ENCODE measurements at regions not wholly inside any gene's neighbourhood (a gene's known extent, or its start where the extent isn't known, plus 50 kb on each side); places are given as distances from the start of the nearest gene placed in this dataset.
"Not testable (repeated sequence)": the region's sequence is repeated elsewhere in the genome, so short reads cannot be mapped to it uniquely, and the experiment has no call there.

GRCh38 chr7:85802211-85802610, 615.4 kb upstream of the SEMA3D start:
- DNase-seq = no peak

GRCh38 chr7:85796956-85797355, 610.1 kb upstream of the SEMA3D start:
- no peak for DNase-seq

GRCh38 chr7:85791098-85791497, 604.2 kb upstream of the SEMA3D start:
- not testable (repeated sequence) for DNase-seq

- DNase-seq = no peak
Measured at GRCh38 chr7:85781606-85782005, 594.8 kb upstream of the SEMA3D start.

- no peak for DNase-seq
Measured at GRCh38 chr7:85776691-85777345, 590.0 kb upstream of the SEMA3D start.

- DNase-seq = no peak
Measured at GRCh38 chr7:85775431-85775830, 588.6 kb upstream of the SEMA3D start.

- DNase-seq = no peak
Measured at GRCh38 chr7:85774986-85775385, 588.1 kb upstream of the SEMA3D start.

- no peak for DNase-seq
Measured at GRCh38 chr7:85773116-85773728, 586.4 kb upstream of the SEMA3D start.

- no peak for DNase-seq
Measured at GRCh38 chr7:85771516-85771915, 584.7 kb upstream of the SEMA3D start.

GRCh38 chr7:85770332-85770731, 583.5 kb upstream of the SEMA3D start:
- no peak for DNase-seq

- no peak for DNase-seq
Measured at GRCh38 chr7:85765698-85766298, 578.9 kb upstream of the SEMA3D start.

- DNase-seq = no peak
Measured at GRCh38 chr7:85764034-85764433, 577.2 kb upstream of the SEMA3D start.

GRCh38 chr7:85757348-85757747, 570.5 kb upstream of the SEMA3D start:
- no peak for DNase-seq

- DNase-seq = peak in 3 of 58 donors; percentile 2 to 7 (median 3)
Measured at GRCh38 chr7:85750454-85750949, 563.6 kb upstream of the SEMA3D start.

- no peak for DNase-seq
Measured at GRCh38 chr7:85749696-85750453, 563.0 kb upstream of the SEMA3D start.

GRCh38 chr7:85748861-85749260, 562.0 kb upstream of the SEMA3D start:
- no peak for DNase-seq

- no peak for DNase-seq
Measured at GRCh38 chr7:85737426-85737825, 550.6 kb upstream of the SEMA3D start.

- no peak for DNase-seq
Measured at GRCh38 chr7:85736085-85736484, 549.2 kb upstream of the SEMA3D start.

GRCh38 chr7:85734823-85735222, 548.0 kb upstream of the SEMA3D start:
- no peak for DNase-seq

- no peak for DNase-seq
Measured at GRCh38 chr7:85733169-85733915, 546.5 kb upstream of the SEMA3D start.

GRCh38 chr7:85730012-85730411, 543.2 kb upstream of the SEMA3D start:
- DNase-seq = peak in 5 of 58 donors; percentile 4 to 10 (median 5)
